ENCODE measurements at regions not wholly inside any gene's neighbourhood (a gene's known extent, or its start where the extent isn't known, plus 50 kb on each side); places are given as distances from the start of the nearest gene placed in this dataset.

GRCh38 chr13:81577601-81578195 is 1236.8 kb upstream of the SPRY2 start:
- no peak for TF ChIP-seq POLR2A (IDR thresholded peaks at IDR 0.05)
- TF ChIP-seq CTCF (IDR thresholded peaks at IDR 0.05) = no peak
- no peak for TF ChIP-seq EP300 (IDR thresholded peaks at IDR 0.05)

All from upper lobe of left lung (tissue), 4 donors.